ENCODE measurements at regions not wholly inside any gene's neighbourhood (a gene's known extent, or its start where the extent isn't known, plus 50 kb on each side); places are given as distances from the start of the nearest gene placed in this dataset.

DNA sequence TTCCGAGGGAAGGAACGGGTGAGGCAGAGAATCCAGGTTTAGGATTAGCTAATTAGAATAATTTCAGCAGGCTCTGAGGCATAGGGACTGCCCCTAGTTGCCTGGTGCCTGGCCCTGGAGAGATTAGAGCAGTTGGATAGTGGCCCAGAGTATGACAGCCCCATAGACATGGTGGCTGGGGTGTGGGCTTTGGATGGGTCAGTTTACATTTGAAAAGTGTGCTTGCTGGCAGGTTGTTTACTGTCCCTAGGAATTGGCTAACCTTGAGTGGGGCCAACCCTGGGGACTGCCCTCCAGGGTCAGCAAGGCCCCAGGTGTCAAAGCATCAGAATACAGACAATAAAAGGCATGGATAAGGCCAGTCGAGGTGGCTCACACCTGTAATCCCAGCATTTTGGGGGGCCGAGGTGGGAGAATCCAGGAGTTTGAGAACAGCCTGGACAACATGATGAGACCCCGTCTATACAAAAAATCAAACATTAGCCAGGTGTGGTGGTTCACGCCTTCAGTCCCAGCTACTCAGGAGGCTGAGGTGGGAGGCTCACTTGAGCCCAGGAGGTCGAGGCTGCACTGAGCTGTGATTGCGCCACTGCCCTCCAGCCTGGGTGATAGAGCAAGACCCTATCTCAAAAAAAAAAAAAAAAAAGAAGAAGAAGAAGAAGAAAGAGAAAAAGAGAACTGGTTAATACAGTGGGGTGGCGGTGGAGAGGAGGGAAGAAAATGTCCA is 182.3 kb upstream of the PWP1 start (continued):
- TF ChIP-seq, protein P1, sequence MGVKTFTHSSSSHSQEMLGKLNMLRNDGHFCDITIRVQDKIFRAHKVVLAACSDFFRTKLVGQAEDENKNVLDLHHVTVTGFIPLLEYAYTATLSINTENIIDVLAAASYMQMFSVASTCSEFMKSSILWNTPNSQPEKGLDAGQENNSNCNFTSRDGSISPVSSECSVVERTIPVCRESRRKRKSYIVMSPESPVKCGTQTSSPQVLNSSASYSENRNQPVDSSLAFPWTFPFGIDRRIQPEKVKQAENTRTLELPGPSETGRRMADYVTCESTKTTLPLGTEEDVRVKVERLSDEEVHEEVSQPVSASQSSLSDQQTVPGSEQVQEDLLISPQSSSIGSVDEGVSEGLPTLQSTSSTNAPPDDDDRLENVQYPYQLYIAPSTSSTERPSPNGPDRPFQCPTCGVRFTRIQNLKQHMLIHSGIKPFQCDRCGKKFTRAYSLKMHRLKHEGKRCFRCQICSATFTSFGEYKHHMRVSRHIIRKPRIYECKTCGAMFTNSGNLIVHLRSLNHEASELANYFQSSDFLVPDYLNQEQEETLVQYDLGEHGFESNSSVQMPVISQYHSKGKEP (CRISPR knock-in tag; IDR thresholded peaks at IDR 0.05): no peak
- no peak for TF ChIP-seq ZBTB34 (CRISPR knock-in tag; IDR thresholded peaks at IDR 0.05)
- no peak for TF ChIP-seq ZSCAN22 (CRISPR knock-in tag; IDR thresholded peaks at IDR 0.05)
- TF ChIP-seq YEATS4 (CRISPR knock-in tag; IDR thresholded peaks at IDR 0.05; ENCODE audit: borderline replicate concordance): no peak
- no peak for TF ChIP-seq U2AF1 (optimal IDR thresholded peaks at IDR 0.05; ENCODE audit: low read depth, low read length)
- no peak for TF ChIP-seq ZNF792 (CRISPR knock-in tag; IDR thresholded peaks at IDR 0.05)
- no peak for TF ChIP-seq ZNF607 (CRISPR knock-in tag; IDR thresholded peaks at IDR 0.05; ENCODE audit: borderline replicate concordance)
- TF ChIP-seq, protein P2, sequence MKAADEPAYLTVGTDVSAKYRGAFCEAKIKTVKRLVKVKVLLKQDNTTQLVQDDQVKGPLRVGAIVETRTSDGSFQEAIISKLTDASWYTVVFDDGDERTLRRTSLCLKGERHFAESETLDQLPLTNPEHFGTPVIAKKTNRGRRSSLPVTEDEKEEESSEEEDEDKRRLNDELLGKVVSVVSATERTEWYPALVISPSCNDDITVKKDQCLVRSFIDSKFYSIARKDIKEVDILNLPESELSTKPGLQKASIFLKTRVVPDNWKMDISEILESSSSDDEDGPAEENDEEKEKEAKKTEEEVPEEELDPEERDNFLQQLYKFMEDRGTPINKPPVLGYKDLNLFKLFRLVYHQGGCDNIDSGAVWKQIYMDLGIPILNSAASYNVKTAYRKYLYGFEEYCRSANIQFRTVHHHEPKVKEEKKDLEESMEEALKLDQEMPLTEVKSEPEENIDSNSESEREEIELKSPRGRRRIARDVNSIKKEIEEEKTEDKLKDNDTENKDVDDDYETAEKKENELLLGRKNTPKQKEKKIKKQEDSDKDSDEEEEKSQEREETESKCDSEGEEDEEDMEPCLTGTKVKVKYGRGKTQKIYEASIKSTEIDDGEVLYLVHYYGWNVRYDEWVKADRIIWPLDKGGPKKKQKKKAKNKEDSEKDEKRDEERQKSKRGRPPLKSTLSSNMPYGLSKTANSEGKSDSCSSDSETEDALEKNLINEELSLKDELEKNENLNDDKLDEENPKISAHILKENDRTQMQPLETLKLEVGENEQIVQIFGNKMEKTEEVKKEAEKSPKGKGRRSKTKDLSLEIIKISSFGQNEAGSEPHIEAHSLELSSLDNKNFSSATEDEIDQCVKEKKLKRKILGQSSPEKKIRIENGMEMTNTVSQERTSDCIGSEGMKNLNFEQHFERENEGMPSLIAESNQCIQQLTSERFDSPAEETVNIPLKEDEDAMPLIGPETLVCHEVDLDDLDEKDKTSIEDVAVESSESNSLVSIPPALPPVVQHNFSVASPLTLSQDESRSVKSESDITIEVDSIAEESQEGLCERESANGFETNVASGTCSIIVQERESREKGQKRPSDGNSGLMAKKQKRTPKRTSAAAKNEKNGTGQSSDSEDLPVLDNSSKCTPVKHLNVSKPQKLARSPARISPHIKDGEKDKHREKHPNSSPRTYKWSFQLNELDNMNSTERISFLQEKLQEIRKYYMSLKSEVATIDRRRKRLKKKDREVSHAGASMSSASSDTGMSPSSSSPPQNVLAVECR (CRISPR knock-in tag; IDR thresholded peaks at IDR 0.05; ENCODE audit: borderline replicate concordance): peak; percentile 27; the same call in 1 of the 2 replicates
- TF ChIP-seq SP1 (IDR thresholded peaks at IDR 0.05): no peak
- no peak for TF ChIP-seq SP1 (CRISPR knock-in tag; IDR thresholded peaks at IDR 0.05)
- TF ChIP-seq ZNF703 (CRISPR knock-in tag; IDR thresholded peaks at IDR 0.05; ENCODE audit: borderline replicate concordance): no peak
- TF ChIP-seq MED1 (CRISPR knock-in tag; IDR thresholded peaks at IDR 0.05): peak; percentile 53; the same call in 1 of the 2 replicates
- no peak for TF ChIP-seq ZNF790 (CRISPR knock-in tag; IDR thresholded peaks at IDR 0.05; ENCODE audit: borderline replicate concordance)
- no peak for TF ChIP-seq ZNF414 (CRISPR knock-in tag; IDR thresholded peaks at IDR 0.05)
- peak; percentile 38; the same call in 1 of the 2 replicates for TF ChIP-seq PITX1 (CRISPR knock-in tag; IDR thresholded peaks at IDR 0.05)
- TF ChIP-seq PHF5A (CRISPR knock-in tag; IDR thresholded peaks at IDR 0.05; ENCODE audit: low read depth, unreplicated experiment): no peak
- no peak for TF ChIP-seq ZFP1 (CRISPR knock-in tag; IDR thresholded peaks at IDR 0.05)
- no peak for TF ChIP-seq RAD21 (CRISPR knock-in tag; IDR thresholded peaks at IDR 0.05)
- TF ChIP-seq ZNF724P (CRISPR knock-in tag; IDR thresholded peaks at IDR 0.05; ENCODE audit: borderline replicate concordance): no peak
- no peak for TF ChIP-seq TERF1 (CRISPR knock-in tag; IDR thresholded peaks at IDR 0.05)
- TF ChIP-seq SOX5 (CRISPR knock-in tag; IDR thresholded peaks at IDR 0.05; ENCODE audit: borderline replicate concordance): peak; percentile 81; the same call in 1 of the 2 replicates
